ENCODE measurements at regions not wholly inside any gene's neighbourhood (a gene's known extent, or its start where the extent isn't known, plus 50 kb on each side); places are given as distances from the start of the nearest gene placed in this dataset.

- no peak for DNase-seq
These were observed 793.8 kb upstream of the IGFBP3 start for GRCh38 chr7:46714904-46715303.

- DNase-seq = no peak
These were observed 793.0 kb upstream of the IGFBP3 start for GRCh38 chr7:46713868-46714596.

- no peak for DNase-seq
These were observed 789.9 kb upstream of the IGFBP3 start for GRCh38 chr7:46710927-46711326.

- DNase-seq = no peak
These were observed 786.9 kb upstream of the IGFBP3 start for GRCh38 chr7:46707973-46708372.

- DNase-seq = no peak
These were observed 784.5 kb upstream of the IGFBP3 start for GRCh38 chr7:46705386-46706255.

GRCh38 chr7:46696741-46697140, 775.7 kb upstream of the IGFBP3 start:
- no peak for DNase-seq

- no peak for DNase-seq
These were observed 774.1 kb upstream of the IGFBP3 start for GRCh38 chr7:46695051-46695708.

- DNase-seq = no peak
These were observed 773.0 kb upstream of the IGFBP3 start for GRCh38 chr7:46694058-46694457.

- no peak for DNase-seq
These were observed 766.1 kb upstream of the IGFBP3 start for GRCh38 chr7:46687203-46687602.

GRCh38 chr7:46685051-46685450, 764.0 kb upstream of the IGFBP3 start:
- DNase-seq = no peak

GRCh38 chr7:46682836-46683624, 762.0 kb upstream of the IGFBP3 start:
- no peak for DNase-seq

- DNase-seq = no peak
These were observed 760.9 kb upstream of the IGFBP3 start for GRCh38 chr7:46681865-46682503.

- DNase-seq = no peak
These were observed 759.1 kb upstream of the IGFBP3 start for GRCh38 chr7:46680147-46680546.

- no peak for DNase-seq
These were observed 758.6 kb upstream of the IGFBP3 start for GRCh38 chr7:46679671-46680070.

GRCh38 chr7:46678421-46678820, 757.3 kb upstream of the IGFBP3 start:
- no peak for DNase-seq

- no peak for DNase-seq
These were observed 754.4 kb upstream of the IGFBP3 start for GRCh38 chr7:46675456-46675855.

- DNase-seq = no peak
These were observed 751.8 kb upstream of the IGFBP3 start for GRCh38 chr7:46672861-46673260.

- DNase-seq = no peak
These were observed 750.2 kb upstream of the IGFBP3 start for GRCh38 chr7:46671108-46671769.

- DNase-seq = no peak
These were observed 748.0 kb upstream of the IGFBP3 start for GRCh38 chr7:46669028-46669427.

GRCh38 chr7:46664453-46664852, 743.4 kb upstream of the IGFBP3 start:
- DNase-seq = no peak

GRCh38 chr7:46663025-46663424, 742.0 kb upstream of the IGFBP3 start:
- no peak for DNase-seq

GRCh38 chr7:46661431-46661830, 740.4 kb upstream of the IGFBP3 start:
- DNase-seq = no peak
